DND-41 (cell line): ENCODE measurements at regions not wholly inside any gene's neighbourhood (a gene's known extent, or its start where the extent isn't known, plus 50 kb on each side); places are given as distances from the start of the nearest gene placed in this dataset.

Experiments
- ATAC-seq: fragments of 200-7000 bp; cut with Tn5 transposase; 3 replicates; pipeline ENCODE4 v1.9.1; 2021; ENCODE audit warnings: low read depth; ENCODE audit not compliant: insufficient read depth
- DNase-seq: peaks from one replicate; pipeline ENCODE4 v3.0.0-alpha.2; 2020
- H2AFZ ChIP-seq: 2 replicates; pipeline ENCODE4 v1.6.0; 2012; ENCODE audit warnings: low read depth, low read length
- H3K27ac ChIP-seq: 2 replicates; pipeline ENCODE4 v1.5.1; 2012; ENCODE audit warnings: low read length, inconsistent platforms
- H3K27me3 ChIP-seq: fragments of 200-600 bp; sonication (generic); 2 replicates; pipeline ENCODE4 v1.6.0; 2012; ENCODE audit warnings: low read length, mild to moderate bottlenecking, inconsistent platforms; ENCODE audit not compliant: insufficient read depth, poor library complexity
- H3K36me3 ChIP-seq: 2 replicates; pipeline ENCODE4 v1.5.1; 2012; ENCODE audit warnings: low read length, inconsistent platforms; ENCODE audit not compliant: insufficient read depth
- H3K4me1 ChIP-seq: 2 replicates; pipeline ENCODE4 v1.5.1; 2012; ENCODE audit warnings: mild to moderate bottlenecking, low read length; ENCODE audit not compliant: insufficient read depth
- H3K4me2 ChIP-seq: 2 replicates; pipeline ENCODE4 v1.6.0; 2012; ENCODE audit warnings: mild to moderate bottlenecking, moderate library complexity, low read length, inconsistent platforms; ENCODE audit not compliant: insufficient read depth
- H3K4me3 ChIP-seq, 2 experiments: fragments of 200-600 bp in 1 of 2; shearing (Covaris generic) in 1 of 2; 2 replicates each; pipeline ENCODE4 v1.5.1; 2012 to 2016; ENCODE audit warnings: inconsistent platforms in 2 of 2, low read length in 2 of 2, mild to moderate bottlenecking in 2 of 2, low read depth in 1 of 2, moderate library complexity in 1 of 2
- H3K79me2 ChIP-seq: 2 replicates; pipeline ENCODE4 v1.6.0; 2012; ENCODE audit warnings: low read length, inconsistent platforms; ENCODE audit not compliant: insufficient read depth
- H3K9ac ChIP-seq: 2 replicates; pipeline ENCODE4 v1.6.0; 2012; ENCODE audit warnings: low read depth, mild to moderate bottlenecking, inconsistent platforms, low read length, moderate library complexity
- H3K9me3 ChIP-seq: 2 replicates; pipeline ENCODE4 v1.5.1; 2012; ENCODE audit warnings: low read length, moderate library complexity, mild to moderate bottlenecking, inconsistent platforms; ENCODE audit not compliant: insufficient read depth, severe bottlenecking
- H4K20me1 ChIP-seq: 2 replicates; pipeline ENCODE4 v1.6.0; 2012; ENCODE audit warnings: low read length; ENCODE audit not compliant: insufficient read depth
- CTCF ChIP-seq: IDR thresholded peaks from 2 replicates; pipeline ENCODE4 v1.5.1; 2012; ENCODE audit warnings: borderline replicate concordance, low read length, moderate library complexity, mild to moderate bottlenecking; ENCODE audit not compliant: poor library complexity, severe bottlenecking; ENCODE audit errors: extremely low read depth
- EZH2 ChIP-seq: IDR thresholded peaks from 3 replicates; pipeline ENCODE4 v1.6.1; 2012; ENCODE audit warnings: borderline replicate concordance, low read depth, mild to moderate bottlenecking, moderate library complexity, low read length, inconsistent platforms; ENCODE audit not compliant: severe bottlenecking

- Histone ChIP-seq H2AFZ (no peak overlapping the region), H3K4me3 (no peak overlapping the region), H3K27me3 (peaks cover 4% of the 10 kb centered on the region), H4K20me1 (no peaks in the 10 kb centered on the region), H3K36me3 (no peaks in the 10 kb centered on the region), H3K4me2 (no peak overlapping the region), H3K9me3 (no peaks in the 10 kb centered on the region), H3K79me2 (no peaks in the 10 kb centered on the region), H3K9ac (no peak overlapping the region), H3K4me1 (no peaks in the 10 kb centered on the region), H3K27ac (no peak overlapping the region)
- ATAC-seq = no peak
- TF ChIP-seq EZH2 = no peak
- no peak for TF ChIP-seq CTCF
- DNase-seq = no peak
Observed at GRCh38 chr20:21995461-21995860, 290.0 kb downstream of the PAX1 start.

- Histone ChIP-seq H3K27me3 (peaks cover 4% of the 10 kb centered on the region), H3K9me3 (no peaks in the 10 kb centered on the region), H3K36me3 (no peaks in the 10 kb centered on the region), H3K27ac (no peak overlapping the region), H3K9ac (no peak overlapping the region), H3K79me2 (no peaks in the 10 kb centered on the region), H3K4me3 (no peak overlapping the region), H4K20me1 (no peaks in the 10 kb centered on the region), H3K4me1 (no peaks in the 10 kb centered on the region), H3K4me2 (no peak overlapping the region), H2AFZ (no peak overlapping the region)
- DNase-seq (no peak), ATAC-seq (no peak)
- TF ChIP-seq EZH2 (no peak), CTCF (no peak)
Observed at GRCh38 chr20:21994203-21994602, 288.7 kb downstream of the PAX1 start.

DNA sequence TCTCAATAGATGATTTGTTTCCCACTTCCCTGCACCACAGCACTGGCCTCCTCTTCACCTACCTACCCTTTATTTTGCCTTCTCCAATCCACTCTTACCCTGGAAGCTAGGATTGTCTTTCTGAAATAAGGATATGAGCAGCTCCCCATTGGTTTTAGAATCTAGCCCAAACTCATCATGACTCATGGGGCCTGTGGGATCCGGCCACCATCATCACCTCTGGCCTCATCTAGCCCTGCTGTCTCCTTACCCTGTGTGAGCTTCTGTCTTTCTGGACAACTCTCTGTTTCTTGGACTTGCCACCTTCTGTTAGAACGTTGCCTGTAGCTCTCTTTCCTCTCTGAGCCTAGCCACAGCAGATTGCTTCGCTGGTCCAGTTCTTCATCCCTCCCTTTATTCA, 277.1 kb downstream of the PAX1 start:
- no peak overlapping the region for H3K4me2 ChIP-seq
- H4K20me1 ChIP-seq = no peaks in the 10 kb centered on the region
- H3K79me2 ChIP-seq = no peaks in the 10 kb centered on the region
- H3K27ac ChIP-seq = no peak overlapping the region
- TF ChIP-seq CTCF (no peak), EZH2 (no peak)
- H3K9ac ChIP-seq = no peak overlapping the region
- no peaks in the 10 kb centered on the region for H3K36me3 ChIP-seq
- no peak for ATAC-seq
- no peak overlapping the region for H2AFZ ChIP-seq
- no peaks in the 10 kb centered on the region for H3K9me3 ChIP-seq
- DNase-seq = no peak
- H3K4me3 ChIP-seq = no peak overlapping the region
- no peaks in the 10 kb centered on the region for H3K4me1 ChIP-seq
- H3K27me3 ChIP-seq = no peaks in the 10 kb centered on the region
